ENCODE measurements at regions not wholly inside any gene's neighbourhood (a gene's known extent, or its start where the extent isn't known, plus 50 kb on each side); places are given as distances from the start of the nearest gene placed in this dataset.

DNA sequence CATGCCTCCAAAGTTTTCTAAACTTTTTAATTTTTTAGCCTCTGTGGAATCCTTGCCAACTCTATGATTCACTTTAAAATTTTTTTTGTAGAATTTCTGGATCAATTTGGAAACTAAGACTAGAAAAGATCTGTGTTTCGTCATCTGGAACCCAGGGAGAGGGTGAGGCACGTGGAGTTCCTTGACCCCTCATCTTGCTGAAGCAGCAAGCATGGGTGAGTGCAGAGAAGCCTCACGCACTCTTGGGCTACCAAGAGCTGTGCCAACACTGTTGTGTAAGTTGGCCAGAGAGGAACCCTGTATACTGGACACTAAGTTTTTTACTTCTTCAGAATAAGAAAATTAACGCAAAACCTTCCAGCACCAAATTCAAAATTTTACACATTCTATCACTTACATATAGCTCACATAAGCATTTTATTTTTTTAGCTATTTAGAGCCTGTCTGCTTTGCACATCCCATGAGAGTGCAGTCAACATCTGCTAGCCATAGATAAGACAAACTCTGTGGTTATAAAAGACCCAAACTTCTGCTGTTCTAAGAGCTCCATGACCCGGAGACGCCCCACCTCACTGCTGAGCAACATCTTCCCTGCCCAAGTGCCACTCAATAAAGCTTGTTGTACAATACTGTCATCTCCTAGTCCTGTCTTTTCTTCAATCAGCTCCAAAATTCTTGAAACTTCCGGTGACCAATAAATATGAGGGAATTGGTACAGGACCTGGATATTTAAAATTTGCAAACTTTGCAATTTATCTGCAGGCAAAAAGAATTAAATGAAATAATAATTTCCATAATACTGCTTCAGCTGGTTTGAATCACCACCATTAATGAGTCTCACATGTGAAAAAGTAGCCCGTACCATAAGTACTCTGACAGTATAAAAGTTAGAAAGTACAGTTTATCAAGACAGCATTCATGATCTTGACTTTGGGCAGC lies 69.7 kb upstream of the ADCY2 start:
- TF ChIP-seq, protein P1, sequence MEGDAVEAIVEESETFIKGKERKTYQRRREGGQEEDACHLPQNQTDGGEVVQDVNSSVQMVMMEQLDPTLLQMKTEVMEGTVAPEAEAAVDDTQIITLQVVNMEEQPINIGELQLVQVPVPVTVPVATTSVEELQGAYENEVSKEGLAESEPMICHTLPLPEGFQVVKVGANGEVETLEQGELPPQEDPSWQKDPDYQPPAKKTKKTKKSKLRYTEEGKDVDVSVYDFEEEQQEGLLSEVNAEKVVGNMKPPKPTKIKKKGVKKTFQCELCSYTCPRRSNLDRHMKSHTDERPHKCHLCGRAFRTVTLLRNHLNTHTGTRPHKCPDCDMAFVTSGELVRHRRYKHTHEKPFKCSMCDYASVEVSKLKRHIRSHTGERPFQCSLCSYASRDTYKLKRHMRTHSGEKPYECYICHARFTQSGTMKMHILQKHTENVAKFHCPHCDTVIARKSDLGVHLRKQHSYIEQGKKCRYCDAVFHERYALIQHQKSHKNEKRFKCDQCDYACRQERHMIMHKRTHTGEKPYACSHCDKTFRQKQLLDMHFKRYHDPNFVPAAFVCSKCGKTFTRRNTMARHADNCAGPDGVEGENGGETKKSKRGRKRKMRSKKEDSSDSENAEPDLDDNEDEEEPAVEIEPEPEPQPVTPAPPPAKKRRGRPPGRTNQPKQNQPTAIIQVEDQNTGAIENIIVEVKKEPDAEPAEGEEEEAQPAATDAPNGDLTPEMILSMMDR (IDR thresholded peaks at IDR 0.05; ENCODE audit: low read depth, low read length): no peak
- Histone ChIP-seq H3K9me3 (ENCODE audit: severe bottlenecking) (no peaks in the 10 kb centered on the region), H3K4me3 (ENCODE audit: low read depth, low read length) (no peak overlapping the region), H3K36me3 (no peaks in the 10 kb centered on the region), H3K27me3 (ENCODE audit: insufficient read depth, low read depth, severe bottlenecking) (no peaks in the 10 kb centered on the region), H3K27ac (no peak overlapping the region)
- DNase-seq: no peak

GRCh38 chr5:7329141-7329540 lies 66.8 kb upstream of the ADCY2 start:
- no peak for DNase-seq
- H3K36me3 ChIP-seq: no peaks in the 10 kb centered on the region
- no peak overlapping the region for H3K4me3 ChIP-seq (ENCODE audit: low read depth, low read length)
- TF ChIP-seq, protein P1 (IDR thresholded peaks at IDR 0.05; ENCODE audit: low read depth, low read length): no peak
- H3K9me3 ChIP-seq (ENCODE audit: severe bottlenecking): no peaks in the 10 kb centered on the region
- H3K27me3 ChIP-seq (ENCODE audit: insufficient read depth, low read depth, severe bottlenecking): no peaks in the 10 kb centered on the region
- H3K27ac ChIP-seq: no peak overlapping the region

DNA sequence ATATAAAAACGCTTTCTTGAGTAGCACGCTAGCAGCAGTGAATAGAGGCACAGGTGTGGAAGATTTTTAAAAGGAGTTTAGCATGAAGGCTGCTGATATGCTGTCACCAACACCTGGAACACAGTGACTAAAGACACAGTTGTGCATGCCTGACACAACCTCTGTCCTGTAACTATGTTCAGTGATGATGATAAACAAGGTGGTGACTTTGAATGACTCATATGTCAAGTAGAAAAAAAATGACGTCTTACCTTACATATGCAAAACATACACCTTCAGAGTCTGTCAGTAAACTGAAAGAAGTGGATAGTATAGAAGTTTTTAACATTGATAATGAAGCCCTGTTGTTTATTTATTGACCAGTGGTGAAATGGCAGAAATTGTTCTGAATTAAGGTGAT lies 66.2 kb upstream of the ADCY2 start:
- H3K36me3 ChIP-seq: no peaks in the 10 kb centered on the region
- H3K27me3 ChIP-seq (ENCODE audit: insufficient read depth, low read depth, severe bottlenecking): no peaks in the 10 kb centered on the region
- H3K9me3 ChIP-seq (ENCODE audit: severe bottlenecking): peaks cover 4% of the 10 kb centered on the region
- no peak for DNase-seq
- no peak overlapping the region for H3K4me3 ChIP-seq (ENCODE audit: low read depth, low read length)
- no peak overlapping the region for H3K27ac ChIP-seq
- TF ChIP-seq, protein P1 (IDR thresholded peaks at IDR 0.05; ENCODE audit: low read depth, low read length): no peak

GRCh38 chr5:7330256-7330655 lies 65.7 kb upstream of the ADCY2 start:
- H3K4me3 ChIP-seq (ENCODE audit: low read depth, low read length): no peak overlapping the region
- H3K27ac ChIP-seq: no peak overlapping the region
- TF ChIP-seq, protein P1 (IDR thresholded peaks at IDR 0.05; ENCODE audit: low read depth, low read length): no peak
- H3K36me3 ChIP-seq: no peaks in the 10 kb centered on the region
- peaks cover 9% of the 10 kb centered on the region for H3K9me3 ChIP-seq (ENCODE audit: severe bottlenecking)
- no peaks in the 10 kb centered on the region for H3K27me3 ChIP-seq (ENCODE audit: insufficient read depth, low read depth, severe bottlenecking)
- DNase-seq: no peak

DNA sequence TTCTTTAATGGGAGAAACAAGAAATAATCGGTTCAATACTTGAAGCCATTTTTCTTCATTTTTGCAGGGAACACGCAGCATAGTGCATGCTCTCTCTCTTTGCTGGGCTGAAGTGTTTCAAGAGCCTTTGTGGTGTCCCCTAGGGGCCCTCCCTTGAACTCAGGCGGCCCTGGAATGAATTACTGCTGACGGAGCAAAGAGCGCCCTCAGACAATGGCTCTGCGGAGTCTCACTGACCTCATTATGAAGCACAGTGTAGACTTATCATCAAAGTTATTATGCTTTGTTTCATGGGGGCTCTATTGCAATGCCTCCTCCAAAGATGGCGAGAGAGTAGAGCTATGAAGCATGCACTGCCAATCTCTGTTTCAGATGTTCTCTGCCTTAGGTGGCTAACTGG lies 64.8 kb upstream of the ADCY2 start:
- H3K27me3 ChIP-seq (ENCODE audit: insufficient read depth, low read depth, severe bottlenecking): no peaks in the 10 kb centered on the region
- TF ChIP-seq, protein P1 (IDR thresholded peaks at IDR 0.05; ENCODE audit: low read depth, low read length): no peak
- no peak overlapping the region for H3K27ac ChIP-seq
- no peaks in the 10 kb centered on the region for H3K36me3 ChIP-seq
- H3K4me3 ChIP-seq (ENCODE audit: low read depth, low read length): no peak overlapping the region
- H3K9me3 ChIP-seq (ENCODE audit: severe bottlenecking): peaks cover 12% of the 10 kb centered on the region
- DNase-seq: no peak
